H1 (cell line): ENCODE measurements at regions not wholly inside any gene's neighbourhood (a gene's known extent, or its start where the extent isn't known, plus 50 kb on each side); places are given as distances from the start of the nearest gene placed in this dataset.

Source experiments
- MAFK ChIP-seq: IDR thresholded peaks from 2 replicates; pipeline ENCODE4 v1.6.1; 2012; ENCODE audit warnings: low read depth, mild to moderate bottlenecking, improper control_type of control experiment, low read length

- no peak for TF ChIP-seq MAFK
These were observed 55.4 kb upstream of the ENPP7 start (continued) for GRCh38 chr17:79675413-79675725.
